ENCODE measurements at regions not wholly inside any gene's neighbourhood (a gene's known extent, or its start where the extent isn't known, plus 50 kb on each side); places are given as distances from the start of the nearest gene placed in this dataset.
"Not testable (repeated sequence)": the region's sequence is repeated elsewhere in the genome, so short reads cannot be mapped to it uniquely, and the experiment has no call there.

- DNase-seq = no peak
Observed at GRCh38 chr6:13874191-13874549, 50.6 kb upstream of the RNF182 start.

- DNase-seq = peak; percentile 56
Observed at GRCh38 chr6:13873288-13874190, 51.2 kb upstream of the RNF182 start.

- no peak for DNase-seq
Observed at GRCh38 chr6:13872681-13873080, 52.1 kb upstream of the RNF182 start.

GRCh38 chr6:13872006-13872405 lies 52.7 kb upstream of the RNF182 start:
- DNase-seq = not testable (repeated sequence)

- DNase-seq = no peak
Observed at GRCh38 chr6:13870214-13870830, 54.4 kb upstream of the RNF182 start.

- no peak for DNase-seq
Observed at GRCh38 chr6:13868236-13868635, 53.9 kb upstream of the MCUR1 start.

- DNase-seq = no peak
Observed at GRCh38 chr6:13866301-13866700, 51.9 kb upstream of the MCUR1 start.

GRCh38 chr6:13865141-13865540 lies 50.8 kb upstream of the MCUR1 start:
- no peak for DNase-seq

GRCh38 chr6:13864669-13865068 lies 50.3 kb upstream of the MCUR1 start:
- DNase-seq = not testable (repeated sequence)

All from NCI-H345 (cell line).